ENCODE measurements at regions not wholly inside any gene's neighbourhood (a gene's known extent, or its start where the extent isn't known, plus 50 kb on each side); places are given as distances from the start of the nearest gene placed in this dataset.

DNA sequence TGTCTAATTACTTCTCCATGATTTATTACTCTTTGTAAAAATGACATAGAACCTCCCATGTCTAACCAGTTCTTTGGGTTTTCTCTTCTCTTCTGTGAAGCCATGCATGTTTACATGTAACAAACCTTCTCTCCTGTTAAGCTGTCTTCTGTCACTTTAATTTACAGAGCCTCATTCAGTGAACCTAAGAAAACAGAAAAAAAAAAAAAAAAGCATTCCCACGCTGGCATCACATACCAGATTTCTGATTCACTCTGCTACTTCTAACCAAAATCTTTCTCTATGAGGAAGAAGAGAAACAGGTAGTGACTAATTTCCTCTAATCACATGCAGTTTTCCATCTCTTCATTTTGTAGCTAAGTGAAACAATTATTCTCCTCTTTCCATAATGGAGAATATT is 141.4 kb upstream of the CXADR start:
- Histone ChIP-seq H3K4me1 (ENCODE audit: control insufficient read depth in 2 of 2, insufficient read depth in 2 of 2, low read length in 2 of 2) (no peaks in the 10 kb centered on the region), H3K27me3 (ENCODE audit: control insufficient read depth in 2 of 2, insufficient read depth in 1 of 2, low read length in 1 of 2) (no peaks in the 10 kb centered on the region), H3K9me3 (ENCODE audit: control insufficient read depth in 2 of 2, insufficient read depth in 1 of 2, low read length in 1 of 2) (no peaks in the 10 kb centered on the region), H3K4me3 (ENCODE audit: low read length in 2 of 2) (no peak overlapping the region), H3K36me3 (ENCODE audit: control insufficient read depth in 2 of 2, insufficient read depth in 2 of 2, low read length in 1 of 2) (no peaks in the 10 kb centered on the region), H3K27ac (ENCODE audit: low read depth in 1 of 2, low read length in 1 of 2) (no peak overlapping the region)
- DNase-seq (ENCODE audit: low read depth in 6 of 9, low spot score in 9 of 9) = no peak
- WGBS = 13% methylated on average over 1 of the region's 1 CpG

DNA sequence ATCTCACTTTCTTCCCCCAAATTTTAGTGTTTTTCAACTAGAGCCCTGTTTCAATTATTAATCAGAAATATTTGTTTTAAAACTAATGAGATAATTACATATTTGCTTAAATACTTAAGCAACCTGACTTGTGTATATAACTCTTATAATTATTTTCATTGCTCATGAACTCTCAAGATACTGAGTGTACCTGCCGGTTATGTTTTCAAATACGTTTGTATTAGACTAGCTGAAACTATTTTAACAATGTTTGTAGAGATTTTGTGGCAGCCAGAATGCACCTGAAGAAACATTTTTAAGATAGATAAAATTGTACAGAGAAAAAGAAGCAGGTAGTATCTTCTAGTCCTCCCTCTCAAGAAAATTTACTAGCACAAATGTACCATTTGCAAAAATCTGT is 140.6 kb upstream of the CXADR start:
- Histone ChIP-seq H3K4me1 (ENCODE audit: control insufficient read depth in 2 of 2, insufficient read depth in 2 of 2, low read length in 2 of 2) (no peaks in the 10 kb centered on the region), H3K27ac (ENCODE audit: low read depth in 1 of 2, low read length in 1 of 2) (no peak overlapping the region), H3K9me3 (ENCODE audit: control insufficient read depth in 2 of 2, insufficient read depth in 1 of 2, low read length in 1 of 2) (no peaks in the 10 kb centered on the region), H3K4me3 (ENCODE audit: low read length in 2 of 2) (no peak overlapping the region), H3K27me3 (ENCODE audit: control insufficient read depth in 2 of 2, insufficient read depth in 1 of 2, low read length in 1 of 2) (no peaks in the 10 kb centered on the region), H3K36me3 (ENCODE audit: control insufficient read depth in 2 of 2, insufficient read depth in 2 of 2, low read length in 1 of 2) (no peaks in the 10 kb centered on the region)
- no peak for DNase-seq (ENCODE audit: low read depth in 6 of 9, low spot score in 9 of 9)
- WGBS = 90% methylated on average over 2 of the region's 2 CpGs

DNA sequence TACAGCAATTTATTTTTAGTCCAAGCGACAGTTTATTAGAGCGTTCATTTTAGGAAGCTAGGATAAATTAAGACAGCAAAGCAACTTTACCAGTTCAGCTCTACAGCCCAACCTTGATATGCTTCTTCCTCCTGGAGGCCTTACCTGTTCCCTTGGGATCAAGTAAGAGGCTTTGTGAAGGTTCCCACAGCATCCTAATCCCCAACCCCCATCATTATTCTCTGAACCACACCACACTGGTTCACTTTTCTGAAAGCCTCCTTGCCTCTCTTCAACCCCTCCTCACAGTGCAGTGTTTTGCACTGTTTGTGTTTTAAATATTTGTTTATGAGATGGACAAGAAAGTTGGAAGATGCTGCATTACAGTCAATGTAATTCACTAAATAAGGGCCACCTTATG is 126.3 kb upstream of the CXADR start:
- H3K36me3 ChIP-seq (ENCODE audit: control insufficient read depth in 2 of 2, insufficient read depth in 2 of 2, low read length in 1 of 2) = no peaks in the 10 kb centered on the region
- DNase-seq (ENCODE audit: low read depth in 6 of 9, low spot score in 9 of 9) = no peak
- H3K9me3 ChIP-seq (ENCODE audit: control insufficient read depth in 2 of 2, insufficient read depth in 1 of 2, low read length in 1 of 2) = no peaks in the 10 kb centered on the region
- H3K27me3 ChIP-seq (ENCODE audit: control insufficient read depth in 2 of 2, insufficient read depth in 1 of 2, low read length in 1 of 2) = no peaks in the 10 kb centered on the region
- no peaks in the 10 kb centered on the region for H3K4me1 ChIP-seq (ENCODE audit: control insufficient read depth in 2 of 2, insufficient read depth in 2 of 2, low read length in 2 of 2)
- WGBS = 41% methylated on average over 2 of the region's 2 CpGs
- no peak overlapping the region for H3K27ac ChIP-seq (ENCODE audit: low read depth in 1 of 2, low read length in 1 of 2)
- no peak overlapping the region for H3K4me3 ChIP-seq (ENCODE audit: low read length in 2 of 2)

DNA sequence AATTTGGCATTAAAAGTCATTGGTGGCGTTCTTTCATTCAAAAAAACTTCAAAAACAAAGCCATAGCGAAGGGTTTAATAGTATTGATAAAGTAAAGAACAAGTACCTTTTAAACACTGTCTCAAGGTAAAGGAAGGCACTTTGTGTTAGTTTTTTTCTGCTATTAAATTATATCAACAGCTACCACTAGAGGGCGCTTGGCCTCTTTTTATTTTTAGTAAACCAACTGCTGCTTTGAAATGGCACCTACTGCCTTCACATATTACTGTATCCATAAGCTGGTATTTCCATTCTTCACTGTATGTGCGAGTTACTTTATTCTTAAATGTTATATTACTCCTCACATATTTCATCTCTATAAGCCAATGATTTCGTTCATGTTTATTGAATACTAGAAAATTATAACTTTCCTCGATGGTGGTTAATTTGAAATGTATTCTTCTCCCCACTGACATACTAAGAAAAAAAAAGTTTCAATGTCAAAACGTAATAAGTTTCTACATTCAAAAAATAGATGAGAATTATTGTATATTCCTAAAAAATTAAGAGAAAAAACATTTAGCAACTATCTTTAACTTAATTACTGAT is 125.7 kb upstream of the CXADR start:
- DNase-seq (ENCODE audit: low read depth in 6 of 9, low spot score in 9 of 9) = peak; percentile 28 to 70 (median 49)
- Histone ChIP-seq H3K9me3 (ENCODE audit: control insufficient read depth in 2 of 2, insufficient read depth in 1 of 2, low read length in 1 of 2) (no peaks in the 10 kb centered on the region), H3K36me3 (ENCODE audit: control insufficient read depth in 2 of 2, insufficient read depth in 2 of 2, low read length in 1 of 2) (no peaks in the 10 kb centered on the region), H3K27me3 (ENCODE audit: control insufficient read depth in 2 of 2, insufficient read depth in 1 of 2, low read length in 1 of 2) (no peaks in the 10 kb centered on the region), H3K4me1 (ENCODE audit: control insufficient read depth in 2 of 2, insufficient read depth in 2 of 2, low read length in 2 of 2) (no peaks in the 10 kb centered on the region), H3K4me3 (ENCODE audit: low read length in 2 of 2) (no peak overlapping the region), H3K27ac (ENCODE audit: low read depth in 1 of 2, low read length in 1 of 2) (no peak overlapping the region)
- WGBS = 30% methylated on average over 7 of the region's 7 CpGs

DNA sequence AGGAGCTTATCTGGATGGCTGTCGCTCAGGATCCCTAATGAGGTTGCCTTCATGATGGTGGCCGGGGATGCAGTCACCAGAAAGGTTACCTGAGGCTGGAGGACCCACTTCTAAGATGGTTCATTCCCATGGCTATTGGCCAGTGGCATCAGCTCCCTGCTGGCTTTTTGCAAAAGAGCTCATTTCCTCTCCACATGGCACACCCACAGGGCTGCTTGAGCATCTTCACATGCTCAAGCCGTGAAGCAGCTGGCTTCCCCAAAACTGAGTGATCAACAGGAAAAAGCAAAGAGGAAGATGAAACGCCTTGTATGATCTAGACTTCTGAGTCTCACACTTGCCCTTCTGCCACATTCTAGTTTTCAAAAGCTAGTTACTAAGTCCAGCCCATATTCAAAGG is 124.6 kb upstream of the CXADR start:
- H3K4me3 ChIP-seq (ENCODE audit: low read length in 2 of 2) = no peak overlapping the region
- no peaks in the 10 kb centered on the region for H3K27me3 ChIP-seq (ENCODE audit: control insufficient read depth in 2 of 2, insufficient read depth in 1 of 2, low read length in 1 of 2)
- no peak overlapping the region for H3K27ac ChIP-seq (ENCODE audit: low read depth in 1 of 2, low read length in 1 of 2)
- 53% methylated on average over 4 of the region's 4 CpGs for WGBS
- H3K4me1 ChIP-seq (ENCODE audit: control insufficient read depth in 2 of 2, insufficient read depth in 2 of 2, low read length in 2 of 2) = no peaks in the 10 kb centered on the region
- H3K36me3 ChIP-seq (ENCODE audit: control insufficient read depth in 2 of 2, insufficient read depth in 2 of 2, low read length in 1 of 2) = no peaks in the 10 kb centered on the region
- DNase-seq (ENCODE audit: low read depth in 6 of 9, low spot score in 9 of 9) = no peak
- H3K9me3 ChIP-seq (ENCODE audit: control insufficient read depth in 2 of 2, insufficient read depth in 1 of 2, low read length in 1 of 2) = no peaks in the 10 kb centered on the region

DNA sequence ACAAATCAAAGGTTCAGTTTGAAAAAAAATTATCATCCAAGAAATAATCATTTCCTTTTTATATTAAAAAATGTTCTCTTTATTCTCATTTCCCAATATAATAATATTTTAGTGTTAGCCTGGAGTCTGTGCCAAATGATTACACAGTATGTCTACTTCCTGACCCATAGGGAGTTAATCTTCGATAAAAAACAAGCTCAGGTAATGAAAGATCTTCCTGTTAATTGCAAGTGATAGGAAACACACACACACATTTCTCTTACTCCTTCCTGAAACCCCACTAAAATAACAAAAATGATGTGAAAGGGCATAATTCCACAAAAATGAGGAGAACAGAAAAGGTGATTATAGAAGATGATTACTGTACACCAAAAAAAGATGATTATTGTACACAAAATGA is 123.5 kb upstream of the CXADR start:
- no peak overlapping the region for H3K27ac ChIP-seq (ENCODE audit: low read depth in 1 of 2, low read length in 1 of 2)

DNA sequence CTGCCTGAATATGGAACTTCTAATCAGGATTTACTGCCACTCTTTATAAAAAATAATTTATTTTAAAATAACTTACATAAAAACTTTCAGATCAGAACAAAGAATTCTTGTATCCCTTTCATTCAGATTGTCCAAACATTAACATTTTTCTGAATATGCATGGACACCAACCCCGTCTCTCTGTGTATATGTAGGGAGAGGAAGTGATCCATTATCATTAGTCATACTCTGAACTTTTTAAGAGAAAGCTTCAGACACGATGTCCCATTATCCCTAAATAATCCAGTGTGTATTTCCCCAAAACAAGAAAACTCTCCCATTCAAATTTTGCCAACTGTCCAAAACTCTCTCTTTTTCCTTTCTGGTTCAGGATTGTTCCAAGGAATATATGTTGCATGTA is 122.3 kb upstream of the CXADR start:
- 89% methylated on average over 2 of the region's 2 CpGs for WGBS
- no peak for DNase-seq (ENCODE audit: low read depth in 6 of 9, low spot score in 9 of 9)
- Histone ChIP-seq H3K4me1 (ENCODE audit: control insufficient read depth in 2 of 2, insufficient read depth in 2 of 2, low read length in 2 of 2) (no peaks in the 10 kb centered on the region), H3K27ac (ENCODE audit: low read depth in 1 of 2, low read length in 1 of 2) (no peak overlapping the region), H3K27me3 (ENCODE audit: control insufficient read depth in 2 of 2, insufficient read depth in 1 of 2, low read length in 1 of 2) (no peaks in the 10 kb centered on the region), H3K36me3 (ENCODE audit: control insufficient read depth in 2 of 2, insufficient read depth in 2 of 2, low read length in 1 of 2) (no peaks in the 10 kb centered on the region), H3K4me3 (ENCODE audit: low read length in 2 of 2) (no peak overlapping the region), H3K9me3 (ENCODE audit: control insufficient read depth in 2 of 2, insufficient read depth in 1 of 2, low read length in 1 of 2) (no peaks in the 10 kb centered on the region)

More for the DNA sequence above, 123.5 kb upstream of the CXADR start:
- Histone ChIP-seq H3K4me3 (ENCODE audit: low read length in 2 of 2) (no peak overlapping the region), H3K4me1 (ENCODE audit: control insufficient read depth in 2 of 2, insufficient read depth in 2 of 2, low read length in 2 of 2) (no peaks in the 10 kb centered on the region), H3K36me3 (ENCODE audit: control insufficient read depth in 2 of 2, insufficient read depth in 2 of 2, low read length in 1 of 2) (no peaks in the 10 kb centered on the region), H3K9me3 (ENCODE audit: control insufficient read depth in 2 of 2, insufficient read depth in 1 of 2, low read length in 1 of 2) (no peaks in the 10 kb centered on the region), H3K27me3 (ENCODE audit: control insufficient read depth in 2 of 2, insufficient read depth in 1 of 2, low read length in 1 of 2) (no peaks in the 10 kb centered on the region)
- no peak for DNase-seq (ENCODE audit: low read depth in 6 of 9, low spot score in 9 of 9)
- WGBS = 58% methylated on average over 1 of the region's 1 CpG

DNA sequence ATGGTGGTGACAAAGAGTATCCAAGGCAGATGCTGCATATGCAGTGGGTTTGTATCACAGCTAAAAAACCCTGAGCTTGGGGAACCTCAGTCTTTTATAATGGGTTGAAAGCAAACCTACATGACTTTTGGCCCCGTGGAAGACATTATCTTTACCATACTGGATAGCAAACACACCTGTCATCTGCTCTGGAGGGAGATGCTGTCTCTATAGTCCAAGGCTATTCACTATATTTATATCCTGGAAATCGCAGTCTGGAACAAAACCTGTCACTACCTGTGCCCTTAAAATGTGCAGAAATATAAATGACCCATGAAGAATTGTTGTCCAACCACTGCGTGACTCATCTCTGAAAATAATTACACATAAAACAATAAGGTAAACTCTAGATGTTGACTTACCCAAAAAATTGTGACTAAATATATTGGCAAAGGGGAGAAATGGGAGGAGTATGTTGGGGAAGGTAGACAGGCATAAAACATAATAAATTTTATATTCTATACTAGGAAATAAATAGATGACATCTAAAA is 121.0 kb upstream of the CXADR start:
- WGBS = 92% methylated on average over 3 of the region's 3 CpGs
- H3K4me1 ChIP-seq (ENCODE audit: control insufficient read depth in 2 of 2, insufficient read depth in 2 of 2, low read length in 2 of 2) = no peaks in the 10 kb centered on the region
- no peak overlapping the region for H3K4me3 ChIP-seq (ENCODE audit: low read length in 2 of 2)
- DNase-seq (ENCODE audit: low read depth in 6 of 9, low spot score in 9 of 9) = no peak
- no peak overlapping the region for H3K27ac ChIP-seq (ENCODE audit: low read depth in 1 of 2, low read length in 1 of 2)
- no peaks in the 10 kb centered on the region for H3K9me3 ChIP-seq (ENCODE audit: control insufficient read depth in 2 of 2, insufficient read depth in 1 of 2, low read length in 1 of 2)
- no peaks in the 10 kb centered on the region for H3K36me3 ChIP-seq (ENCODE audit: control insufficient read depth in 2 of 2, insufficient read depth in 2 of 2, low read length in 1 of 2)
- H3K27me3 ChIP-seq (ENCODE audit: control insufficient read depth in 2 of 2, insufficient read depth in 1 of 2, low read length in 1 of 2) = no peaks in the 10 kb centered on the region

DNA sequence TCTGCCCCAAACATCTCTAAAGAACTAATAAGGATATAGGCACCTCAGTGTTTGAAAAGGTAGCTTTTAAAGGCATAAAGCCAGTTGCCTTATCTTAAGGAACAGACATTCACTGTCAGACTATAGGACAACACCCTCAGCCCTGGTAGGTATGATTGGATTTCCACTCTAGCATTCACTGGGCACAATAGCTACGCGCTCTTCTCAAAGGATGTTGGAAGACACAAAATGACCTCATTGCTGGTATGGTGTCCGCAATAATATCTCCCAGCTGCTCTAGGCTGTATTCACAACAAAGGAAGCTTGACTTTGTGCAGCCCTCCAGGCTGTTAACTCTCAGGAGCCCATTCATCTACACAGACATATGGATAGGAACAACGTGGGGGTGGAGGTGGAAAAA is 119.4 kb upstream of the CXADR start:
- DNase-seq (ENCODE audit: low read depth in 6 of 9, low spot score in 9 of 9) = no peak
- Histone ChIP-seq H3K36me3 (ENCODE audit: control insufficient read depth in 2 of 2, insufficient read depth in 2 of 2, low read length in 1 of 2) (no peaks in the 10 kb centered on the region), H3K27me3 (ENCODE audit: control insufficient read depth in 2 of 2, insufficient read depth in 1 of 2, low read length in 1 of 2) (no peaks in the 10 kb centered on the region), H3K9me3 (ENCODE audit: control insufficient read depth in 2 of 2, insufficient read depth in 1 of 2, low read length in 1 of 2) (no peaks in the 10 kb centered on the region), H3K27ac (ENCODE audit: low read depth in 1 of 2, low read length in 1 of 2) (no peak overlapping the region), H3K4me3 (ENCODE audit: low read length in 2 of 2) (no peak overlapping the region), H3K4me1 (ENCODE audit: control insufficient read depth in 2 of 2, insufficient read depth in 2 of 2, low read length in 2 of 2) (no peaks in the 10 kb centered on the region)
- WGBS = 91% methylated on average over 4 of the region's 4 CpGs

DNA sequence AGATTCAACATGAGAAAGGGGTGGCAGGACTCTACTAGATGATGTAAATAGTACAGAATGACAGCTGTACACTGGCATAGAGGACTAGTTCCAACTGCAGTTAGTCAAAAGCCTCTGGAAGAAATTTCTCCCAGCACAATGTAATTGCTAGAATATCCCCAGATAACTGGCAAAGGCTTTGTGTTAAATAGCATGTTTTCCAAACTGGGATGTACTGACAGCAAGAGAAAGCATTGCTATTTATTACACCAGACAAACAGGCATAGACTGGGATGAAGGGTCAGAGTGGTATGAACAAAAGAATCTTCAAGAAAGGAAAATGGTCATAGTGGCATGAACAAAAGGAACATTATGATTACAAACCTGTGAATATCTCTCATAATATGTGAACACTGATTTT is 115.9 kb upstream of the CXADR start:
- no peaks in the 10 kb centered on the region for H3K9me3 ChIP-seq (ENCODE audit: control insufficient read depth in 2 of 2, insufficient read depth in 1 of 2, low read length in 1 of 2)
- H3K4me3 ChIP-seq (ENCODE audit: low read length in 2 of 2) = no peak overlapping the region
- no peaks in the 10 kb centered on the region for H3K36me3 ChIP-seq (ENCODE audit: control insufficient read depth in 2 of 2, insufficient read depth in 2 of 2, low read length in 1 of 2)
- no peak for DNase-seq (ENCODE audit: low read depth in 6 of 9, low spot score in 9 of 9)
- H3K4me1 ChIP-seq (ENCODE audit: control insufficient read depth in 2 of 2, insufficient read depth in 2 of 2, low read length in 2 of 2) = no peaks in the 10 kb centered on the region
- no peaks in the 10 kb centered on the region for H3K27me3 ChIP-seq (ENCODE audit: control insufficient read depth in 2 of 2, insufficient read depth in 1 of 2, low read length in 1 of 2)
- no peak overlapping the region for H3K27ac ChIP-seq (ENCODE audit: low read depth in 1 of 2, low read length in 1 of 2)
